ENCODE measurements at regions not wholly inside any gene's neighbourhood (a gene's known extent, or its start where the extent isn't known, plus 50 kb on each side); places are given as distances from the start of the nearest gene placed in this dataset.

DNA sequence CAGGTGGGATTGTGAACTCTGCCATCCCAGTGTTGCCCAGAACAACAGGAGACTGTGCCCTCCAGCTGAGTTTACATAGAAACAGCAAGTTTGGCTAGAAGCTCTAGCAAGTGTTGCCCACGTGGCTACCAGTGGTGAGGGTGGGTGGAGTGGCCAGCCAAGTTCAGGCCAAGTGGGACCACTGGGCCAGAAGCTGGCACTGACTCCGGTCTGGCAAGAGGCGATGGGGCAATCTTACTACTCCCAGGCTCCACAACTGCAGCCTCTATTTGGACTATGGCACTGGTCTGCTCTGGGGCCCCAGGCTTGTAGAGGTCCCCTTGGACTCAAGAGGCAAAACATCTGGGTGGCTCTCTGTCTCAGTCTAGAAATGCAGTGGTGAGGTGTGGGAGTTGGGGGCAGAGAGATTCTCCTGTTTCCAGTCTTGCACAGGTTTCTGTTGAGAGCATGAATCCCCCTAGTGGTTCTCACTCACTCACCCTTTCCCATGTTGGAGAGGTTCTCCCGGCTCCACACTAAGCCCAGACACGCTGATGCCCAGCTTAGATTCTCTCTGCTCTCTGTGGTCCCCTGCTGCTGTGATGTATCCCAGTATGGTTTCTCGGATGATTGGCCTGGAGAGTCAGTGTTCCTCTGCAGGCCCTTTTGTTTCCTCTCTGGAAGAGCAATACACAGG, 615.3 kb downstream of the PDHA2 start:
- TF ChIP-seq CTCF (IDR thresholded peaks at IDR 0.05): no peak
- TF ChIP-seq ZFX (IDR thresholded peaks at IDR 0.05; ENCODE audit: borderline replicate concordance): no peak

Measured in 22Rv1 (cell line).